SK-N-SH (cell line): ENCODE measurements at regions not wholly inside any gene's neighbourhood (a gene's known extent, or its start where the extent isn't known, plus 50 kb on each side); places are given as distances from the start of the nearest gene placed in this dataset.

Experiments
- CTCF ChIA-PET: fragments of 300-600, 350-600 bp; formaldehyde crosslinking; extraction: SDS; loops from one replicate; lab custom pipeline; 2021; lab: Yijun Ruan, JAX
- POLR2A ChIA-PET: fragments of 350-600 bp; sonication (Branson Sonifier 250); formaldehyde crosslinking; extraction: SDS; loops from one replicate; lab custom pipeline; 2020; ENCODE audit warnings: antibody characterized with exemption, inconsistent platforms; lab: Yijun Ruan, JAX
- DNase-seq: peaks from one replicate; pipeline ENCODE4 v3.0.0; 2012
- H2AFZ ChIP-seq: fragments of 200-600 bp; sonication (generic); 2 replicates; pipeline ENCODE4 v1.8.1; 2016; ENCODE audit warnings: antibody characterized with exemption, mild to moderate bottlenecking, low read depth
- H3F3A ChIP-seq: fragments of 200-600 bp; sonication (generic); replicated peaks from 2 replicates; pipeline ENCODE3; 2016; ENCODE audit warnings: antibody characterized with exemption, mild to moderate bottlenecking; ENCODE audit not compliant: insufficient read depth
- H3K27ac ChIP-seq, 2 experiments: fragments of 200-500 bp in 1 of 2; fragments of 200-600 bp in 1 of 2; sonication (Bioruptor generic) in 1 of 2; sonication (generic), shearing (Covaris generic) in 1 of 2; 2 replicates each; pipeline versions ENCODE4 v1.5.1 to v1.6.1; 2014 to 2016; ENCODE audit warnings: low read depth in 2 of 2, inconsistent platforms in 1 of 2, low read length in 1 of 2, mild to moderate bottlenecking in 1 of 2, mixed read lengths in 1 of 2
- H3K27me3 ChIP-seq: fragments of 200-600 bp; sonication (generic), shearing (Covaris generic); 2 replicates; pipeline ENCODE4 v1.6.1; 2016; ENCODE audit warnings: mixed run types; ENCODE audit not compliant: insufficient read depth
- H3K36me3 ChIP-seq, 2 experiments: fragments of 200-500 bp in 1 of 2; fragments of 200-600 bp in 1 of 2; sonication (Bioruptor generic) in 1 of 2; sonication (generic) in 1 of 2; replicated peaks in 1 of 2; 2 replicates each; pipeline versions ENCODE3 to v1.5.1; 2014 to 2016; ENCODE audit warnings: low read length in 1 of 2, mild to moderate bottlenecking in 1 of 2; ENCODE audit not compliant: insufficient read depth in 2 of 2, control insufficient read depth in 1 of 2
- H3K4me1 ChIP-seq, 2 experiments: fragments of 200-500 bp in 1 of 2; fragments of 200-600 bp in 1 of 2; sonication (Bioruptor generic) in 1 of 2; sonication (generic), shearing (Covaris generic) in 1 of 2; 2 replicates each; pipeline versions ENCODE4 v1.5.1 to v1.6.1; 2014 to 2016; ENCODE audit warnings: low read depth in 1 of 2, low read length in 1 of 2, mixed run types in 1 of 2; ENCODE audit not compliant: insufficient read depth in 2 of 2, control insufficient read depth in 1 of 2
- H3K4me2 ChIP-seq: fragments of 200-600 bp; sonication (generic), shearing (Covaris generic); 2 replicates; pipeline ENCODE4 v1.6.1; 2017; ENCODE audit warnings: mixed run types
- H3K4me3 ChIP-seq, 2 experiments: fragments of 200-500 bp in 1 of 2; fragments of 200-600 bp in 1 of 2; sonication (Bioruptor generic) in 1 of 2; sonication (generic), shearing (Covaris generic) in 1 of 2; 2 replicates each; pipeline versions ENCODE4 v1.5.1 to v1.8.1; 2014 to 2016; ENCODE audit warnings: low read depth in 2 of 2, inconsistent platforms in 1 of 2, low read length in 1 of 2, mild to moderate bottlenecking in 1 of 2, mixed read lengths in 1 of 2, moderate library complexity in 1 of 2
- H3K79me2 ChIP-seq: fragments of 200-600 bp; sonication (generic); 2 replicates; pipeline ENCODE4 v1.8.1; 2017; ENCODE audit warnings: mild to moderate bottlenecking; ENCODE audit not compliant: insufficient read depth
- H3K9ac ChIP-seq: fragments of 200-600 bp; sonication (generic); 2 replicates; pipeline ENCODE4 v1.6.1; 2017; ENCODE audit warnings: mixed run types
- H3K9me2 ChIP-seq: fragments of 200-600 bp; sonication (generic); 2 replicates; pipeline ENCODE4 v1.6.1; 2017; ENCODE audit warnings: mixed run types
- H3K9me3 ChIP-seq: fragments of 200-600 bp; sonication (generic); 2 replicates; pipeline ENCODE4 v1.6.1; 2017; ENCODE audit warnings: mixed run types, mild to moderate bottlenecking, moderate library complexity
- H4K20me1 ChIP-seq: fragments of 200-600 bp; sonication (generic); 2 replicates; pipeline ENCODE4 v1.6.1; 2017; ENCODE audit warnings: mild to moderate bottlenecking, mixed run types; ENCODE audit not compliant: insufficient read depth
- CHD2 ChIP-seq: fragments of 150-350 bp; IDR thresholded peaks from 2 replicates; pipeline ENCODE4 v1.6.1; 2018; ENCODE audit warnings: low read length; ENCODE audit not compliant: partially characterized antibody
- FOXJ3 ChIP-seq: sonication (generic); formaldehyde crosslinking; IDR thresholded peaks from 2 replicates; pipeline ENCODE4 v1.5.1; 2020; ENCODE audit warnings: mild to moderate bottlenecking, missing genetic modification reagents
- GABPA ChIP-seq: IDR thresholded peaks from 2 replicates; pipeline ENCODE4 v1.4.0; 2012; ENCODE audit warnings: low read depth, mild to moderate bottlenecking
- GATA2 ChIP-seq: sonication (generic); formaldehyde crosslinking; IDR thresholded peaks from 2 replicates; pipeline ENCODE4 v1.5.0; 2020; ENCODE audit warnings: mild to moderate bottlenecking, missing genetic modification reagents
- MXI1 ChIP-seq: IDR thresholded peaks from 2 replicates; pipeline ENCODE4 v1.6.1; 2012; ENCODE audit warnings: mild to moderate bottlenecking, low read depth, low read length, improper control_type of control experiment
- NFIC ChIP-seq: IDR thresholded peaks from 2 replicates; pipeline ENCODE4 v1.4.0; 2012; ENCODE audit warnings: borderline replicate concordance
- NRF1 ChIP-seq: IDR thresholded peaks from 2 replicates; pipeline ENCODE4 v1.6.1; 2012; ENCODE audit warnings: low read depth, mild to moderate bottlenecking, low read length
- TEAD4 ChIP-seq: IDR thresholded peaks from 2 replicates; pipeline ENCODE4 v1.4.0; 2012; ENCODE audit warnings: mild to moderate bottlenecking, borderline replicate concordance; ENCODE audit not compliant: insufficient read depth
- WGBS: methylation state at CpG from one replicate; pipeline ENCODE4 v1.1.6; 2017; ENCODE audit warnings: low lambda C conversion rate; 5-methylcytosine and 5-hydroxymethylcytosine counted together
- TF ChIP-seq, protein P1 (sequence below): IDR thresholded peaks from 2 replicates; pipeline ENCODE4 v1.4.0; 2012; ENCODE audit warnings: low read depth

DNA sequence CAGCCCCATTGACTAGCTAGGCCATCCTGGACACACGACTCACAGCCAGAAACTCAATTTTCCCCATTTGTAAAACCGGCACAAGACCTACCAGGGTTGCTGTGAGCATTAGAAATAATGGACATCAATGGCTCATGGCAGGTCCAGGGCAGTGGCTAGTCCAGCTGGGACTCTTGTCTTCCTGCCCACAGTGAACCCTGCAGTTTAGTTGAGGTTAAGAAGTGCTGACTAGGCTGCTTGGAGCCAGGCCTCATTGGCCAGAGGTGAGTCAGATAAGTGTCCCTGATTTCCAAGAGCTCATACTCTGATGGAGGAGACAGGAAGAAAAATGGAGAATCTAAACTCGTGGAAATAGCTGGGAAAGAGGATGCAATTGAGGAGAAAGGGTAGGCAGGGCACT lies 123.4 kb upstream of the ZNF92 start:
- H3K9ac ChIP-seq = no peak overlapping the region
- no peaks in the 10 kb centered on the region for H3K9me3 ChIP-seq
- H3K4me1 ChIP-seq = peaks cover 0 to 13% of the 10 kb centered on the region in 2 experiments; a peak in 1 of 4 replicates
- ChIA-PET POLR2A (no interaction called here), CTCF (interaction anchor here (1.2 to 6.9 kb wide), 4 partner anchors 13 to 57 kb away, joined by 3 to 39 read pairs (median 6); no protein-coding TSS in a partner anchor)
- no peak overlapping the region for H3K4me2 ChIP-seq
- no peaks in the 10 kb centered on the region; the same call in 1 of the 2 replicates for H3K27me3 ChIP-seq
- H3K36me3 ChIP-seq = no peaks in the 10 kb centered on the region
- H3K79me2 ChIP-seq = no peaks in the 10 kb centered on the region
- no peak overlapping the region for H3K4me3 ChIP-seq
- TF ChIP-seq GABPA (no peak), NRF1 (no peak)
- no peaks in the 10 kb centered on the region for H4K20me1 ChIP-seq
- H3K9me2 ChIP-seq = no peaks in the 10 kb centered on the region
- 63% methylated on average over 3 of the region's 3 CpGs for WGBS
- no peak overlapping the region for H2AFZ ChIP-seq
- H3K27ac ChIP-seq = no peak overlapping the region
- no peaks in the 10 kb centered on the region for H3F3A ChIP-seq
- DNase-seq = no peak

DNA sequence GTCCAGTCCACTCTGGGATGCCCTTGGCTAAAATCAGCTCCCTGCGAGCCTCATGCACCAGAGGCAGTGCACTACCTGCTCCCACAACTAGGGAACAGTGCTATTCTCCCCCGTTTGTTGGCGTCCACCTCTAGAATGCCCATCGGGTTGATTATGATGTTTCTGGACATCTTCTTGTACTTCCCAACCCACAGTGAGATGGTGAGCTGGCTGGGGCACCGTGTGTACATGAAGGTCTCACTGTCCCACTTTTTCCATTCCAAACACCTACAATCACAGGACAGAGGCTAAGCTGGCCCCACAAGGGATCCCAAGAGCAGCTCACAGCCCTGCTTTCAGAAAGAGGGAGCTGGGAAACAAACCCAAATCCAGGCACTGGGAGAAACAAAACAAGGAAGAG lies 126.2 kb upstream of the ZNF92 start:
- H2AFZ ChIP-seq = no peak overlapping the region
- H3K4me2 ChIP-seq = no peak overlapping the region
- no peaks in the 10 kb centered on the region for H3F3A ChIP-seq
- no peak overlapping the region for H3K4me3 ChIP-seq
- DNase-seq = no peak
- H3K4me1 ChIP-seq = peaks cover 0 to 13% of the 10 kb centered on the region in 2 experiments; a peak in 1 of 4 replicates
- no peak overlapping the region for H3K27ac ChIP-seq
- H3K9me2 ChIP-seq = no peaks in the 10 kb centered on the region
- H3K27me3 ChIP-seq = no peaks in the 10 kb centered on the region; the same call in 1 of the 2 replicates
- no peaks in the 10 kb centered on the region for H3K36me3 ChIP-seq
- CTCF ChIA-PET = interaction anchor here (2.2 to 6.9 kb wide), 2 partner anchors 16 to 60 kb away, joined by 10 to 39 read pairs; no protein-coding TSS in a partner anchor
- TF ChIP-seq GATA2 (CRISPR knock-in tag) (no peak), NFIC (no peak), FOXJ3 (CRISPR knock-in tag) (no peak), NRF1 (no peak)
- POLR2A ChIA-PET = no interaction called here
- no peaks in the 10 kb centered on the region for H3K79me2 ChIP-seq
- H4K20me1 ChIP-seq = no peaks in the 10 kb centered on the region
- H3K9ac ChIP-seq = no peak overlapping the region
- WGBS = 56% methylated on average over 5 of the region's 5 CpGs
- H3K9me3 ChIP-seq = no peaks in the 10 kb centered on the region

- CTCF ChIA-PET = interaction anchor here (1.0 to 5.2 kb wide), 6 partner anchors 10 to 1317 kb away, joined by 3 to 32 read pairs (median 4); no protein-coding TSS in a partner anchor
- peak; percentile 98 for DNase-seq
- H2AFZ ChIP-seq = peak overlapping the region; percentile 73
Observed at GRCh38 chr7:65239707-65240352, 133.8 kb upstream of the ZNF92 start.

More at GRCh38 chr7:65239707-65240352, 133.8 kb upstream of the ZNF92 start:
- Histone ChIP-seq H3K4me2 (peak overlapping the region; percentile 83), H3K9me3 (no peaks in the 10 kb centered on the region), H3K9me2 (no peaks in the 10 kb centered on the region), H3K27me3 (peaks cover 6% of the 10 kb centered on the region; the same call in 1 of the 2 replicates), H3K4me3 (peak overlapping the region; percentile 57 to 75), H3K27ac (peak overlapping the region in 1 of 2 experiments; percentile 71; a peak in 2 of 4 replicates), H3K79me2 (no peaks in the 10 kb centered on the region), H3F3A (no peaks in the 10 kb centered on the region), H3K36me3 (no peaks in the 10 kb centered on the region), H4K20me1 (no peaks in the 10 kb centered on the region), H3K4me1 (peaks cover 0 to 22% of the 10 kb centered on the region in 2 experiments; a peak in 2 of 4 replicates), H3K9ac (peak overlapping the region; percentile 20; the same call in 1 of the 2 replicates)
- TF ChIP-seq TEAD4 (no peak), CHD2 (no peak), FOXJ3 (CRISPR knock-in tag) (0 out of 2 replicates have a peak, but pooled peaks have one; percentile 38), MXI1 (peak; percentile 39; the same call in 1 of the 2 replicates), NRF1 (no peak), GABPA (peak; percentile 40)
- TF ChIP-seq, protein P1, sequence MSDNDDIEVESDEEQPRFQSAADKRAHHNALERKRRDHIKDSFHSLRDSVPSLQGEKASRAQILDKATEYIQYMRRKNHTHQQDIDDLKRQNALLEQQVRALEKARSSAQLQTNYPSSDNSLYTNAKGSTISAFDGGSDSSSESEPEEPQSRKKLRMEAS = no peak
- WGBS = 3% methylated on average over 26 of the region's 52 CpGs
- POLR2A ChIA-PET = interaction anchor here (0.6 kb wide), 1 partner anchor 13 kb away, joined by 3 read pairs; no protein-coding TSS in a partner anchor
